ENCODE measurements at regions not wholly inside any gene's neighbourhood (a gene's known extent, or its start where the extent isn't known, plus 50 kb on each side); places are given as distances from the start of the nearest gene placed in this dataset.

- no peak for DNase-seq (ENCODE audit: low read depth in 4 of 4, low spot score in 1 of 4)
Observed at GRCh38 chr3:72568083-72568482, 280.2 kb downstream of the SHQ1 start.

- DNase-seq (ENCODE audit: low read depth in 4 of 4, low spot score in 1 of 4): no peak
Observed at GRCh38 chr3:72567474-72567873, 280.8 kb downstream of the SHQ1 start.

GRCh38 chr3:72565593-72565992 is 282.7 kb downstream of the SHQ1 start:
- no peak for DNase-seq (ENCODE audit: low read depth in 4 of 4, low spot score in 1 of 4)

- no peak for DNase-seq (ENCODE audit: low read depth in 4 of 4, low spot score in 1 of 4)
Observed at GRCh38 chr3:72563690-72564370, 284.4 kb downstream of the SHQ1 start.

GRCh38 chr3:72560846-72561675 is 287.2 kb downstream of the SHQ1 start:
- DNase-seq (ENCODE audit: low read depth in 4 of 4, low spot score in 1 of 4): no peak

- DNase-seq (ENCODE audit: low read depth in 4 of 4, low spot score in 1 of 4): no peak
Observed at GRCh38 chr3:72559385-72559784, 288.9 kb downstream of the SHQ1 start.

GRCh38 chr3:72558001-72558400 is 290.2 kb downstream of the SHQ1 start:
- no peak for DNase-seq (ENCODE audit: low read depth in 4 of 4, low spot score in 1 of 4)

- DNase-seq (ENCODE audit: low read depth in 4 of 4, low spot score in 1 of 4): no peak
Observed at GRCh38 chr3:72555714-72556113, 292.5 kb downstream of the SHQ1 start.

- DNase-seq (ENCODE audit: low read depth in 4 of 4, low spot score in 1 of 4): no peak
Observed at GRCh38 chr3:72554689-72555088, 293.6 kb downstream of the SHQ1 start.

- no peak for DNase-seq (ENCODE audit: low read depth in 4 of 4, low spot score in 1 of 4)
Observed at GRCh38 chr3:72553298-72553697, 294.9 kb downstream of the SHQ1 start.

- no peak for DNase-seq (ENCODE audit: low read depth in 4 of 4, low spot score in 1 of 4)
Observed at GRCh38 chr3:72550582-72551262, 297.5 kb downstream of the SHQ1 start.

- DNase-seq (ENCODE audit: low read depth in 4 of 4, low spot score in 1 of 4): no peak
Observed at GRCh38 chr3:72549761-72550581, 298.3 kb downstream of the SHQ1 start.

- DNase-seq (ENCODE audit: low read depth in 4 of 4, low spot score in 1 of 4): no peak
Observed at GRCh38 chr3:72548981-72549380, 299.3 kb downstream of the SHQ1 start.

GRCh38 chr3:72548461-72548860 is 299.8 kb downstream of the SHQ1 start:
- DNase-seq (ENCODE audit: low read depth in 4 of 4, low spot score in 1 of 4): no peak

- DNase-seq (ENCODE audit: low read depth in 4 of 4, low spot score in 1 of 4): no peak
Observed at GRCh38 chr3:72547183-72547582, 301.1 kb downstream of the SHQ1 start.

GRCh38 chr3:72544239-72544638 is 304.0 kb downstream of the SHQ1 start:
- DNase-seq (ENCODE audit: low read depth in 4 of 4, low spot score in 1 of 4): no peak

- DNase-seq (ENCODE audit: low read depth in 4 of 4, low spot score in 1 of 4): no peak
Observed at GRCh38 chr3:72543246-72543645, 305.0 kb downstream of the SHQ1 start.

GRCh38 chr3:72542781-72543180 is 305.5 kb downstream of the SHQ1 start:
- no peak for DNase-seq (ENCODE audit: low read depth in 4 of 4, low spot score in 1 of 4)

GRCh38 chr3:72539856-72540255 is 308.4 kb downstream of the SHQ1 start:
- DNase-seq (ENCODE audit: low read depth in 4 of 4, low spot score in 1 of 4): no peak

GRCh38 chr3:72538070-72538745 is 310.0 kb downstream of the SHQ1 start:
- DNase-seq (ENCODE audit: low read depth in 4 of 4, low spot score in 1 of 4): peak in 2 of 4 experiments; percentile 4 to 10

GRCh38 chr3:72537448-72537847 is 310.8 kb downstream of the SHQ1 start:
- DNase-seq (ENCODE audit: low read depth in 4 of 4, low spot score in 1 of 4): no peak
